ENCODE measurements at regions not wholly inside any gene's neighbourhood (a gene's known extent, or its start where the extent isn't known, plus 50 kb on each side); places are given as distances from the start of the nearest gene placed in this dataset.
A peak's percentile ranks its signal among the peaks of the same experiment; 100 is the strongest.

- DNase-seq = peak; percentile 5
These were observed 123.0 kb upstream of the PKDCC start for GRCh38 chr2:41924709-41925408.

DNA sequence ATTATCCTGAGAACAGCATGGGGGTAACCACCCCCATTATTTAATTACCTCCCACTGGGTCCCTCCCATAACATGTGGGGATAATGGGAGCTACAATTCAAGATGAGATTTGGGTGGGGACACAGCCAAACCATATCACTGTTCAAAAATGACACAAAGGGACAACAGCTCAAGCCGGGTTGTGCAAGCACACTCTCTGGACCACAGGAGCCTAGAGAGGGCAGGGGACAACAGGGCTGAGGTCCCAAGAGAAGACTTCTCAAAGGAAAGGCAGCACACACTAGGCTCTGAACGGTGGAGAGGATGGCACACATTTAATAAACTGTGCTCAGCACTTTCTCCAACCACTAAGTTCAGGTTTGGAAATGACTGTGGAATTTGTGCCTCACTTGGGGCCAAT, 122.1 kb upstream of the PKDCC start:
- no peak for DNase-seq

DNA sequence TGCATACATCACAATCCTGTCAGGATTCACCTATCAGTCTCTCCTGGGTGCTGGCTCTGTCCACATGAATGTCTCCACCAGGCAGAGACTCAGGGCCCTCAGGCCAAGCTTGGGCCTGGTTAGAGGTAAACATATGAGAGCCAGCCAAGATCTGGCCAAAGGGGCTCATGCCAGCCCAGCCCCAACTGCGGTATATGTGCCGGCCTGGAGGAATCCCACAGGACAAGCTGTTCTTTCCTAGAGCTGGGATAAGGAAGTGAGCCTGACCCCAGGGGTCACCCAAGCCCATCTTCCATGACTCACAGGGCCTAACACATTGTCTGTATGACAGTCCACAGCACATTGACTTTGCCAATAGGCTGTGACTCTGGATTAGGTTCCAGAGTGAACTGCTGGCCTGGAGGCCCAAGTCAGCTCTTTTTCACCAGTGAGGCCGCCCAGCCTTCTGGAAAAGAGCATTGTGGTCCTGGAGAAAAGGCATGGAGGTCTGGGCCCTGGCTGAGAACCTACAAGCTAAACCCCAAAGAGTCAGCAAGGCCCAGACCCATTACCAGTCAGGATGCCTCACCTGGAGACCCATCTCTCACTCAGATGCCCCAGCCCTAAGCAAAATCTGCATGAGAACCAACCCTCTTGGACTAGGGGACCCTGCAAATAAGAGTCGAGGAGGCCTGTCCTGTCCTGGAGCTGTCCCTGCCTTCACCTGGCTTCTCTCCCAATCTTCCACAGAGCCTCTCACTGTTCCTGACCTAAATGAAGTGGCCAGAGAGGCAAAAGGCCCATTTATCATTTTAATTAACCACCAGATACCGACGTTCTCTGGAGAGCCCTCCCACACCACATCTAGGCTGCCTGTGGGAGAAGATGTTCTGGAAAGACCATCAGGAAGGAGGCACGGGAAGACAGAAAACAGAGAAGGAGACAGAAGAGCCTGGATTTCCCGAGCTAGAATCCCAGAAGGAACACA, 120.9 kb upstream of the PKDCC start:
- DNase-seq = no peak

DNA sequence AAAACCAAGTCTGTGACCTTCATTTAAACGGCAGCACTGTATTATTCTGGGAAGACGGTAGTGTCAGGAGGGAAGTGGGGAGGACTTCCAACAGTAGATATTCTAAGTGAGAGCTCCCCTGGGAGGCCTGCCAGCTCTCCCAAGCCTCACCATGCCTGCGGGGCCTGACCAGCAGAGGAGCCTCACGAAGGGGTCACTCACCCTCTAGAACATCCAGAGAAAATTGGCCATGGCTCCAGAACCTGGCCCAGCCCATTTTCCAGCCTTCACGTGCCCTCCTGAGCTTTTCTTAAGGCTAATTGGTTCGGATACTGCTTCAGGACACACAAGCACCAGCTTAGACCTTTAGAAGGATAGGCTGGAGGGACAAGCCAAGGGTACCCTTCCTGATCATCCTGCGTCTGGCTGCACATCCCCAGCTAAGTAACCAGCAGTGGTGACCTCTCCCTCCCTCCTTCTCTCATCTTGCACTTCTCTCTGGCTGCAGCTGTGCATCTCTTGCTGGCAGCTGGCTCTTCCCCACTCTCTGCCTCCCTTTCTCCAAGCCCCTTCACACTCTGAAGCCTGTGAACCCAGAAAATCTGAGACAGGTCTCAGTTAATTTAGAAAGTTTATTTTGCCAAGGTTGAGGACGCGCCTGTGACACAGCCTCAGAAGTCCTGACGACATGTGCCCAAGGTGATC, 120.1 kb upstream of the PKDCC start:
- DNase-seq = no peak

GRCh38 chr2:41928526-41928925, 119.3 kb upstream of the PKDCC start:
- no peak for DNase-seq

DNA sequence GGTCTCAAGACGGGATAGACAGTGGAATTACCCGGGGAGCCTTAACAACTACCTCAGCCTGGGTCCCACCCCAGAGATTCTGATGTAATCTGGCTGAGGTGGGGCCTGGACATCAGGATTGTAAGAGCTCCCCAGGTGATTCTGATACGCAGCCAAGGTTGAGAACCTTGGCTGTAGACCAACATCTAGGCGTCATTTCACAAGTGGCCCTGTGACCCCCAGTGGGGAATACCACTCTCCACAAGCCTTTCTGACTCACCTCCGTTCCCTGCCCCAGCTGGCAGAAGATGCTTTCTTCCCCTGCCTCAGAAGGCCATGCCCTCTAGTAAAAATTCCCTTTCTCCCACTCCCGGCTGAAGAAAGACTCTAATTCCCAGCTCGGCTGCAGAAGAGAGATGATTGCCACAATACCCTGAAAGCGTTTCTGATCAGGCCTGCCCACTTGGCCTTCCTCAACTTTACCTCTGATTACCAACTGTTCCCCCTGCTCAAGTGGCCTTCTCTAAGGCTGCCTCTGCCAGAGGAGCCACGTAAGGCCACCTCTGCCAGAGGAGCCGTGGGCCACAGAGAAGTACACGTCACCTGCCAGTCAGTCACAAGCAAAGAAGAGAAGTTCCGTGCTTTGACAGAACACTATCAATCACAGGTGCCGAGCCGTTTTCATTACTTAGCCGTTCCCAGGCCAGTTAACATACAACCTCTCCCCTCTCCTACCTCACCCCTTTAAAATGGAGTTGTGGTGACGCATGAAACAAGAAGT, 116.8 kb upstream of the PKDCC start:
- no peak for DNase-seq

GRCh38 chr2:41932241-41933045, 115.4 kb upstream of the PKDCC start:
- DNase-seq = no peak

DNA sequence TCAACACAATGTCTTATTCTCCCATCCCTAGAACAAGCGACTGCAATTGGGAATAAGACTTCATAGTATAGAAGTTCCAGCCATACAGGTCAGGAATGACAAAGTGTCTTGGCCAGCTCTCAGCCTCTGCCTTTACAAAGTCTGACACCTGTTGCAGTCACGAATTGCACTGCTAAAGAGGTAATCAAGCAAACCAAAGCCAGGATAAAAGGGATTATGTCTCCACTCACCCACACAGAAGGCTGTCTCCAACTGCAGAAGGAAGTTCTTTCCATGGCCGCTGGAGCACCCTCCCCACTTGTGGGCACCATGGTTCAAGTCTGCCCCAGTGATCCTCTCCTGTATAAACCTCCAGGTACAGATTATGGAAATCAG, 114.8 kb upstream of the PKDCC start:
- no peak for DNase-seq

GRCh38 chr2:41933585-41934320, 114.1 kb upstream of the PKDCC start:
- DNase-seq = no peak

DNA sequence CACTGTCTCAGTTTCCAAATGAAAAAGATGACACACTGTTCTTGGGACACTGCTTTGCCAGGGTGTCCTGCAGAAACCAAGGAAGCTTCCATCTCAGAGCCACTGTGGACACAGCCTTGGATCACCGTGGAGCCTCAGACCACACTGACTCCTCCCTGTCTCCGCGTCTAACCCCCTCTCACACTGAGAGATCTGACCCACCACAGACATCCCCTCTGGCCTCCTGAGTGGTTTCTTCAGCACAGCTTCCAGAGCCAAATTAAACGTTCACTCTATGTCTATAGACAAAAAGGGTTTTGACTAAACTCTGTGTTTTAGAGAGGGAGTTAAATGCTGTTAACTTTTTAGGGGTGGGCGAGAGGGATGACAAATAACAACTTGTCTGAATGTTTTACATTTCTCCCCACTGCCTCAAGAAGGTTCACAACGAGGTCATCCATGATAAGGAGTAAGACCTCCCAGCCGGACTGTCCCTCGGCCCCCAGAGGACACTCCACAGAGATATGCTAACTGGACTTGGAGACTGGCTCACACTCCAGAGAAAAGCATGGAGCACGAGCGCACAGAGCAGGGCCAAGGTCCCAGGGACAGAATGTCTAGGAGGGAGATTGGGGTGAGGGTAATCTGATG, 113.4 kb upstream of the PKDCC start:
- DNase-seq = no peak

- DNase-seq = no peak
These were observed 112.8 kb upstream of the PKDCC start for GRCh38 chr2:41935002-41935401.

- no peak for DNase-seq
These were observed 112.0 kb upstream of the PKDCC start for GRCh38 chr2:41935825-41936224.

- no peak for DNase-seq
These were observed 110.9 kb upstream of the PKDCC start for GRCh38 chr2:41936771-41937463.

GRCh38 chr2:41937464-41937906, 110.3 kb upstream of the PKDCC start:
- no peak for DNase-seq

- no peak for DNase-seq
These were observed 109.7 kb upstream of the PKDCC start for GRCh38 chr2:41937921-41938708.

DNA sequence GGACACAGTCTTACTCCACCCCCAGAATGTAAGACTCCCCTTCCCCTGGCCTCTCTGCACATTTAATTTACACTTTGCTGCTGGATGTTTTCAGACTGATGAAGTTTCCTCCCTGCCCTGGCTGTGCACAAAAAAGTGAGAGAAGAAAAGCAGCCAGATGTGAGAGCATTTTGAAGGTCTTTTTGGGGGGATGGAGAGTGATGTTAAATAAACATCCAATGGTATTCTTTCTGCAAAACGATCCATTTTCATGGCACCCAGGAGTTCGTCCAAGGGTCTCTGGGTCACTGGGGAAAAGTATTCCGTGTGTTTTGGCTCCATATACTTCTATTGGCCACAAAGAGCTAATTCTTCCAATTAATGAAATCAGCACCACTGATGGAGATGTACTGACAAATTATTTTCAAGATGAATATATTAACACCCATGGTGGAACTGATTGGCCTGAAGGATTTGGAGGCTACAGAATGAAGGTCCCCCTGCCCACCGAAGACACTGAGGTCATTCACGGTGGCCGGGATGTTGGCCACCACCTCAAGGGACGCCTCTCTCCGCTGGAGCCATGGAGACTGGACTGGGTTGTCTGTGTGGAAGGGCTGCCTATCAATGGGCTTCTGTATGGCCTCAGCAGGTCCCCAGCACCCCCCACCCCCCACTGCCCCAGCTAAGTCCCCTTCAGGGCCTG, 107.6 kb upstream of the PKDCC start:
- DNase-seq = no peak

DNA sequence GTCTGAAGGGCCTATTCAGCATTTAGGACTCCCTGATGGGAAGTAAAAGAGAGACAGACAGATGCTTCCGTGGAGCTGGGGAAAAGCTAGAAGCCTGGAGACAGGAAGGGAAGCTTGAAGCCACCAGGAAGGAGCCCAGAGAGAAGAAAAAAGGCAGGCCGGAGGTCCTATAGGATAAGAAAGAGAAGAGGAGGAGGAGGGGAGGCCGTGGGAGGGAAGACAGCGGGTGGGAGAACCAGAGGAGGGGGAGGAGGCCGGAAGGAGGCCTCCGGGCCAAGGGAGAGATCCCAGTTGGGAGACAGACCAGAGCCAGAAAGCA, 107.1 kb upstream of the PKDCC start:
- DNase-seq = no peak

DNA sequence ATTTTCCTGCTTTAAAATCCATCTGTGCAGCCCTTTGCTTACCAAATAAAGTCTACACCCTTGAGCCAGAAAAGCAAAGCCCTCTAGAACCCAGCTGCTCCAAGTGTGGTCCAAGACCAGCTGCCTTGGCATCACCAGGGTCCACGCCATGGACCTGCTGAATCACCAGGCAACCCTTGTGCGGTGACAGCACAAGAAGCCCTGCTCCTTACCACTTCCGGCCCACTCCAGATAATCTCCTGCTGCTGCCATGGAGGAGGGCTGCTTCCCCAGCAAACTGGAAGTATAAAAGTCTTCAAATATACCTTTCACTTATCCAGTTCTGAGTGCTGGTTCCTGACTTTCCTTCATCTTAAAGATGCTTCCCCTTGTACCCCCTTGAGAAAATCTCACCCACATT, 106.0 kb upstream of the PKDCC start:
- no peak for DNase-seq

GRCh38 chr2:41942278-41942677, 105.5 kb upstream of the PKDCC start:
- DNase-seq = no peak

All from DMS153 (cell line).